Pons (tissue), 1 donor: ENCODE measurements at regions not wholly inside any gene's neighbourhood (a gene's known extent, or its start where the extent isn't known, plus 50 kb on each side); places are given as distances from the start of the nearest gene placed in this dataset.

Experiments
- DNase-seq: peaks from one replicate; pipeline ENCODE4 v3.0.0-alpha.2; 2016; ENCODE audit warnings: low spot score

DNA sequence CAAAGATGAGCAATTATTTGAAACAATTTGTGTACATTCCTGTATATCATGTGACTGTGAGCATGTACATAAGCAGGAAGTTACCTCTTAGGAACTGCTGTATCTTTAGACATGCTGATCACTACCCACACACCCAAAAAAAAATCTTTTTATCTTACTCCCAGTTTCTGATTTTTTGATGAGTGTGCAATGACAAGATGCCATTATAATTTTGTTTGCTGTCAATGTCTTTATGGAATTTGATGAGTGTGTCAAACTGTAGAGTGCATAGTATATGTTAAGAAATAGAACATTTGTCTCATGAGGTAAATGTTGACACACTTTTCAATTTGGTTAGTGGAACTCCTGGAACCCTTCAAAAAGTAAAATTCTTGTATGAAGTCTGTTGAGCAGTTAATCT, 84.0 kb upstream of the TMEFF2 start:
- DNase-seq, result no peak

DNA sequence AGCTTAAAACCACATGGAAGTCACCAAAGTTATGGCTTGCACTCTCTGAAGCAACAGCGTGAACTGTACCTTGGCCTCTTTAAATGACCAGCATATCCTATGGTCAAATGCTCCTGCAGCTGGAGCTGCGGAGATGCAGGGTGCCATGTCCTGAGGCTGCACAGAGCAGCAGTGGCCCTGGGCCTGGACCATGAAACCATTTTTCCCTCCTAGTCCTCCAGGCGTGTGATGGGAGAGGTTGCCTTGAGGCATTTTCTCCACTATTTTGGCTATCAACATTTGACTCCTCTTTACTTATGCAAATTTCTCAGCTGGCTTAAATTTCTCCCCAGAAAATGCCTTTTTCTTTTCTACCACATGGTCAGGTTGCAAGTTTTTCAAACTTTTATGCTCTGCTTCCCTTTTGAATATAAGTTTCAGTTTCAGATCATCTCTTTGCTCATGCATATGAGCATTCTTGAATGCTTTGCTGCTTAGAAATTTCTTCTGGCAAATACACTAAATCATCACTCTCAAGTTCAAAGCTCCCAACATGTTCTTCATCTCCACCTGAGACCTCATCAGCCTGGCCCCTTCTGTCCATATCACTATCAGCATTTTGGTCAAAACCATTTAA, 82.9 kb upstream of the TMEFF2 start:
- DNase-seq, result no peak

DNA sequence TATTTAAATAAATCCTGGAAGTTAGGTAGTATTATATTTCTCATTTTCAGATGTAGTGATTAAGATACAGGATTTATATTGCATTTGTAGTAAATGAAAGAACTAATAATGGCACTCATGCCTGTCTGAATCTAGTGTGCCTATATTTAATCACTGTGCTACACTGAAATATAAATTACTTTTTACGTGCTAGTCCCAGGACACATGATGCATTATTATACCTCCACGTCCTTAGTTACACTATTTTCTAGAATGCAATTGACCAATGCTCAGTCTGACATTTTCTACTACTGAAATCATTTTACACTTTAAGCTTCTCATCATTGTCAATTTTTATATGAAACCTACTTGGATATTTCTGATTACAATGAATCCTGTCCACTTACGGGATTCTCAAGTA, 80.9 kb upstream of the TMEFF2 start:
- no peak for DNase-seq

DNA sequence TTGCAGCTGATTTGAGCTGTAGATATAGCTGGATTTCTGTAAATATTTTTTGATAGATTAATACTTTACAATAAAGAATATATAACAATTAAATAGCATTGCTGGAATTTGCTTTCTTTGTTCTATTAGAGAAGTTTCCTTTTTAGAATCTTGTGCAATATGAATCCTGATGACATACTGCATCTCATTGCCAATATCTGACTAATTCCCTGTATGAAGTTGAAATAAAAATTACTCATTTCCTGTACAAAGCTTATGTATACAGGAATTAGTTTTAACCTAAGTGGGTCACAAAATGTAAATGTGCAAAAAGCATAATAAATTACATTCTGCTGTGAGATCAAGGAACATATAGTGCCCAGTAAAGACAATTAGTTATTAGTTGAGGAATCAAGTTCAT, 72.8 kb upstream of the TMEFF2 start:
- no peak for DNase-seq

DNA sequence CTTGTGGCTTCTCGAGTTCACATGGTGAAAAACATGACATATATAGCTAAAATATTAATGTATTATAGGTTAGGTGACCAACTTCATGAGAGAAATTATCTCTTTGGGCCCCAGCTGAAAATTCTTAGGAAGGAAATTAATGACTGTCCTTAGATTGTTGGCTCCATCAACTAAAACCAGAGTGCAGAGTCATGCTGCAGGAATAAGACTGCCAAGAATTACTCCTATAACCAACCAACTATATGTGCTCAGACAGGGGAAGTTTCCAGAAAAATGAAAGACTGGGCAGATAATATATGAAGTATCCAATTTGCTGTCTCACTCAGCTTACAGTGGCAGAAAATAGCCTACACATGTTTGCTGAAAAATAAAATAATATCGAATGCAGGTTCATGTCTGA, 71.0 kb upstream of the TMEFF2 start:
- no peak for DNase-seq

DNA sequence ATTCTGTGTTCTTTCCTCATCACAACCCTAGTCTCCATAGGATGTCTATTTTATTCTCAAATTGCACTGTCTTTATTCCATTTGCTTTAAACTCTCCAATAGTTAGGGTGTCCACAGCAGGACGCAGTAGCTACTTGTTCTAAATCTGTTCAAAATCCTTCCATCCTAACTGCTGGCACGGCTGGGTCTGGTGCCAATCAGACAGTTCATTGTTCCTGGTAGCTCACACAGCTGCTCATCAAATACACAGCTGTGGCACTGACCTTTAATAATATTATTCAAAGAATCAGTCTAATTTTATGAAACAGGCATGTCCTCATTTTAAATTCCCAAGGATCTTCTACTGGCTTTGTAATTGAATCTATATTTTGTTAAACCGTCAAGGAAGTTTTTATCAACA, 59.7 kb upstream of the TMEFF2 start:
- DNase-seq, result peak; percentile 90

DNA sequence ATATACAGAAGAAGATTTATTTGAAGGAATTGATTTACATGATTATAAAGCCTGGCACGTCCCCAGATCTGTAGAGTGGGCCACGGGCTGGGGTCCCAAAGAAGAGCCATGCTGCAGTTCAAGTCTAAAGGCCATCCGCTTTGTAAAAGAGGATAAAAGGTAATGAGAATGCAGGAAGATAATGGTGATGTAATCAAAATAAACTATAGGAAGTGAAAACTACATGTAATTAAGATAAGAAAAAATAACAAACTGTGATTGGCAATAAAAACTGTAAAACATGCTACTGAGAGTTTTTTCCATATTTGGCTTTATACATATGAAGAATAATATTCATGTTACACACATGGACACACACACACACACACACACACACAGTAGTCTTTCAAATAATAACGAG, 59.0 kb upstream of the TMEFF2 start:
- no peak for DNase-seq

DNA sequence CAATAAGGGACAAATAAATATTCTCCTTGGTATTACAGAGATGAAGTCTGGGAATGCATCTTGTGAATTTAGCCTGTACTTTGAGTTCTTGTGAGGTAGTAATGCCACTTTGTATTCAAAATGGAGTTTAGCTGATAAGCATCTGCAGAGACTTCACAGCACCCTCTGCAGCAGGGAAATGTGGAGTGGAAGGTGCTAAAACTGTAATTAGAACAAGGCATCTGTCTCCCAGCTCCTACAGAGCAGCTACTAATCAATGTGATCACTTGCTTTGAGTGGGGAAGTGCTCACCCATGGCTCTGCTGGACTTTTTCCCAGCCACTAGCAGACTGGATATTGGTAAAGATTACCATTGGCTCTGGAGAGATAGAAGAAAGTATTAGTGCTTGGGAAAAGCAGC, 56.2 kb upstream of the TMEFF2 start:
- no peak for DNase-seq

DNA sequence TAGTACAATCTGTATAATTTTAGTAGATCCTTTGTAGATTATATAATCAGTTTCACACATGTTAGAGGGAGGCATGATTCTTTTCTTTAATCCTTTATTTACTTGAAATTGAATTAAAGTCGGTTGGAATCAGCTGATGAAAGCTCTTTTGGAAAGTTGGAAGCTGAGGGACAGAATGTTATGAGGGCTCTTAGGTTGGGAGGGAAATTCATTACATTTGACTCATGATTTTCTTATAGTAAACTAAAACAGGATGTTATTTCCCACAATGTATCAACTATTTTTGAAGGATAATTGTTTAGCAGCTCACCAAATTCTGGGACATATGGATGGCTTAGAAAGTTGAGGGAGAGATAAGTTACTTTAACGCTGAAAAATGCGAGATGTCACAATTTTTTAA, 52.7 kb upstream of the TMEFF2 start:
- no peak for DNase-seq

DNA sequence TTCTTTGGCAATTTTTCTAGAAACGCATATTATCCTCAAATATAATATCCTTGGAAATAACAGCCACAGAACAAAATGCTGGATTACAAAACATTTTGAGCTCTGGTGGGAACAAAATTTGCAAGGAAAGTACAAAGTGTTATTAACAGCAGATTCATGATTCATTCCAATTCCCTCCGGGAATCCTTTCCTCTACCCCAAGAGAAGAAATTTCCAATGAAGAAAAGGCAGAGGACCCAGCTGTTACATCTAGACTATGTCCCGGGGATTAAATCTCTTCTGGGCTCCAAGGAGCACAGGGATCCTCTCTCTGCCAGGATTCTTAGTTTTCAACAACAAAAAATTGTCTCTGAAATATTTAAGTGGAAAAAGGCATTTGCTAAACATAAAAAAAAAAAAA, 51.6 kb upstream of the TMEFF2 start:
- no peak for DNase-seq

DNA sequence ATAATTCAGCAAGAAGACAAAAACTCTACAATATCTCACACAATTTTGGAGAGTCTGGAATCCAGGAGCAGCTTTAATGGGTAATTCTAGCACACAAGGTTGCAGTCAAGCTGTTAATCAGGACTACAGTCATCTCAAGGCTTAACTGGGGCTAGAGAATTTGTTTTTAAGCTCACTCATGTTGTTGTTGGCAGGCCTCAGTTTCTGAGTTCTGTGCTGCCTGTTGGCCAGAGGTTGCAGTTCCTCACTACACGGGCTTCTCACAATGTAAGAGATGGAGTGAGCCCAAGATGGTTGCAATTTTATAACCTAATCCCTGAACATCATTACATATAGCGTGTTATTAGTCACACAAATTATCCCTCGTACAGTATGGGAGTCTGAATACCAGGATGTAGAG, 50.6 kb upstream of the TMEFF2 start:
- no peak for DNase-seq
